ENCODE measurements at regions not wholly inside any gene's neighbourhood (a gene's known extent, or its start where the extent isn't known, plus 50 kb on each side); places are given as distances from the start of the nearest gene placed in this dataset.

- no peak for DNase-seq
These were observed 493.1 kb upstream of the AKR1E2 start for GRCh38 chr10:4332764-4333458.

GRCh38 chr10:4331150-4331549, 494.9 kb upstream of the AKR1E2 start:
- no peak for DNase-seq

GRCh38 chr10:4330636-4331035, 495.4 kb upstream of the AKR1E2 start:
- DNase-seq = no peak

GRCh38 chr10:4329225-4329624, 496.8 kb upstream of the AKR1E2 start:
- no peak for DNase-seq

- no peak for DNase-seq
These were observed 499.4 kb upstream of the AKR1E2 start for GRCh38 chr10:4326647-4327046.

GRCh38 chr10:4319870-4320367, 506.1 kb upstream of the AKR1E2 start:
- no peak for DNase-seq

- no peak for DNase-seq
These were observed 509.7 kb upstream of the AKR1E2 start for GRCh38 chr10:4316161-4316810.

GRCh38 chr10:4315551-4315950, 510.5 kb upstream of the AKR1E2 start:
- DNase-seq = peak; percentile 1

GRCh38 chr10:4313051-4313450, 513.0 kb upstream of the AKR1E2 start:
- no peak for DNase-seq

- no peak for DNase-seq
These were observed 513.8 kb upstream of the AKR1E2 start for GRCh38 chr10:4312051-4312835.

- no peak for DNase-seq
These were observed 515.8 kb upstream of the AKR1E2 start for GRCh38 chr10:4310172-4310571.

GRCh38 chr10:4307910-4308309, 518.1 kb upstream of the AKR1E2 start:
- no peak for DNase-seq

- no peak for DNase-seq
These were observed 519.1 kb upstream of the AKR1E2 start for GRCh38 chr10:4306871-4307270.

GRCh38 chr10:4303045-4303444, 518.0 kb upstream of the KLF6 start:
- no peak for DNase-seq

- no peak for DNase-seq
These were observed 516.5 kb upstream of the KLF6 start for GRCh38 chr10:4301291-4302045.

- no peak for DNase-seq
These were observed 511.2 kb upstream of the KLF6 start for GRCh38 chr10:4296161-4296560.

GRCh38 chr10:4294996-4295792, 510.2 kb upstream of the KLF6 start:
- no peak for DNase-seq

- DNase-seq = no peak
These were observed 509.3 kb upstream of the KLF6 start for GRCh38 chr10:4294271-4294670.

GRCh38 chr10:4291990-4292389, 507.0 kb upstream of the KLF6 start:
- no peak for DNase-seq

- no peak for DNase-seq
These were observed 500.1 kb upstream of the KLF6 start for GRCh38 chr10:4285121-4285520.

GRCh38 chr10:4283846-4284610, 499.0 kb upstream of the KLF6 start:
- DNase-seq = no peak

All from COR-L47 (cell line).